ENCODE measurements at regions not wholly inside any gene's neighbourhood (a gene's known extent, or its start where the extent isn't known, plus 50 kb on each side); places are given as distances from the start of the nearest gene placed in this dataset.

GRCh38 chr9:78806492-78807160, 509.7 kb downstream of the PSAT1 start:
- Histone ChIP-seq H4K20me1 (ENCODE audit: insufficient read depth, low read length) (no peaks in the 10 kb centered on the region), H3K36me3 (replicated peaks; ENCODE audit: low read depth, low read length) (no peaks in the 10 kb centered on the region), H3K4me3 (ENCODE audit: low read length) (no peak overlapping the region), H3K27ac (ENCODE audit: low read length) (no peak overlapping the region), H3K9ac (ENCODE audit: low read length) (no peak overlapping the region), H2AFZ (ENCODE audit: low read depth, low read length) (no peak overlapping the region), H3K4me1 (ENCODE audit: low read length) (no peaks in the 10 kb centered on the region), H3K4me2 (ENCODE audit: low read length) (no peak overlapping the region), H3K79me2 (ENCODE audit: low read length) (no peaks in the 10 kb centered on the region), H3K27me3 (ENCODE audit: low read depth, low read length) (no peaks in the 10 kb centered on the region), H3K9me3 (ENCODE audit: insufficient read depth, low read length) (no peaks in the 10 kb centered on the region)
- no peak for TF ChIP-seq CTCF (IDR thresholded peaks at IDR 0.05; ENCODE audit: low read depth, low read length)
- TF ChIP-seq EZH2phosphoT487 (IDR thresholded peaks at IDR 0.05; ENCODE audit: low read depth), result no peak

GRCh38 chr9:78807286-78807685, 510.4 kb downstream of the PSAT1 start:
- H3K9ac ChIP-seq (ENCODE audit: low read length), result no peak overlapping the region
- no peaks in the 10 kb centered on the region for H3K79me2 ChIP-seq (ENCODE audit: low read length)
- no peaks in the 10 kb centered on the region for H3K9me3 ChIP-seq (ENCODE audit: insufficient read depth, low read length)
- H3K4me2 ChIP-seq (ENCODE audit: low read length), result no peak overlapping the region
- H3K27me3 ChIP-seq (ENCODE audit: low read depth, low read length), result no peaks in the 10 kb centered on the region
- TF ChIP-seq CTCF (IDR thresholded peaks at IDR 0.05; ENCODE audit: low read depth, low read length) (no peak), EZH2phosphoT487 (IDR thresholded peaks at IDR 0.05; ENCODE audit: low read depth) (no peak)
- no peak overlapping the region for H3K27ac ChIP-seq (ENCODE audit: low read length)
- H3K4me1 ChIP-seq (ENCODE audit: low read length), result no peaks in the 10 kb centered on the region
- no peaks in the 10 kb centered on the region for H4K20me1 ChIP-seq (ENCODE audit: insufficient read depth, low read length)
- no peaks in the 10 kb centered on the region for H3K36me3 ChIP-seq (replicated peaks; ENCODE audit: low read depth, low read length)
- no peak overlapping the region for H3K4me3 ChIP-seq (ENCODE audit: low read length)
- no peak overlapping the region for H2AFZ ChIP-seq (ENCODE audit: low read depth, low read length)

GRCh38 chr9:78808048-78808447, 511.1 kb downstream of the PSAT1 start:
- Histone ChIP-seq H3K4me1 (ENCODE audit: low read length) (no peaks in the 10 kb centered on the region), H4K20me1 (ENCODE audit: insufficient read depth, low read length) (no peaks in the 10 kb centered on the region), H2AFZ (ENCODE audit: low read depth, low read length) (no peak overlapping the region), H3K27me3 (ENCODE audit: low read depth, low read length) (no peaks in the 10 kb centered on the region), H3K79me2 (ENCODE audit: low read length) (no peaks in the 10 kb centered on the region), H3K36me3 (replicated peaks; ENCODE audit: low read depth, low read length) (no peaks in the 10 kb centered on the region), H3K9me3 (ENCODE audit: insufficient read depth, low read length) (no peaks in the 10 kb centered on the region), H3K4me3 (ENCODE audit: low read length) (no peak overlapping the region), H3K4me2 (ENCODE audit: low read length) (no peak overlapping the region), H3K27ac (ENCODE audit: low read length) (no peak overlapping the region), H3K9ac (ENCODE audit: low read length) (no peak overlapping the region)
- TF ChIP-seq CTCF (IDR thresholded peaks at IDR 0.05; ENCODE audit: low read depth, low read length), result no peak
- no peak for TF ChIP-seq EZH2phosphoT487 (IDR thresholded peaks at IDR 0.05; ENCODE audit: low read depth)

GRCh38 chr9:78811622-78812276, 514.8 kb downstream of the PSAT1 start:
- Histone ChIP-seq H3K36me3 (replicated peaks; ENCODE audit: low read depth, low read length) (no peaks in the 10 kb centered on the region), H2AFZ (ENCODE audit: low read depth, low read length) (no peak overlapping the region), H3K79me2 (ENCODE audit: low read length) (no peaks in the 10 kb centered on the region), H3K27ac (ENCODE audit: low read length) (no peak overlapping the region), H3K9me3 (ENCODE audit: insufficient read depth, low read length) (no peaks in the 10 kb centered on the region), H3K4me2 (ENCODE audit: low read length) (no peak overlapping the region), H3K4me3 (ENCODE audit: low read length) (no peak overlapping the region), H3K4me1 (ENCODE audit: low read length) (no peaks in the 10 kb centered on the region), H3K9ac (ENCODE audit: low read length) (no peak overlapping the region), H4K20me1 (ENCODE audit: insufficient read depth, low read length) (no peaks in the 10 kb centered on the region), H3K27me3 (ENCODE audit: low read depth, low read length) (no peaks in the 10 kb centered on the region)
- no peak for TF ChIP-seq CTCF (IDR thresholded peaks at IDR 0.05; ENCODE audit: low read depth, low read length)
- TF ChIP-seq EZH2phosphoT487 (IDR thresholded peaks at IDR 0.05; ENCODE audit: low read depth), result no peak
